H1 (cell line): ENCODE measurements at regions not wholly inside any gene's neighbourhood (a gene's known extent, or its start where the extent isn't known, plus 50 kb on each side); places are given as distances from the start of the nearest gene placed in this dataset.

Experiments
- CTCF ChIA-PET: fragments of 300-600 bp; sonication (Branson Sonifier 250); formaldehyde crosslinking; loops from one replicate; lab custom pipeline; 2021; ENCODE audit not compliant: partially characterized antibody; lab: Charles Lee
- POLR2A ChIA-PET: fragments of 300-600 bp; sonication (Branson Sonifier 250); formaldehyde crosslinking; loops from one replicate; lab custom pipeline; 2021; ENCODE audit warnings: inconsistent platforms; ENCODE audit not compliant: partially characterized antibody; lab: Charles Lee
- DNase-seq, 2 experiments: peaks; one replicate each; pipeline versions ENCODE4 v3.0.0 to v3.0.0-alpha.2; 2010 to 2022; ENCODE audit warnings: low spot score in 2 of 2, low read depth in 1 of 2, mixed read lengths in 1 of 2
- FAIRE-seq: peaks from 2 replicates; lab custom pipeline; 2011; peaks lifted over from hg19 to GRCh38; lab: Jason Lieb, UNC
- H2AFZ ChIP-seq: 2 replicates; pipeline ENCODE4 v1.8.1; 2012; ENCODE audit warnings: low read length, inconsistent platforms
- H2AK5ac ChIP-seq: 2 replicates; pipeline ENCODE4 v1.6.1; 2013; ENCODE audit warnings: low read depth, low read length
- H2BK120ac ChIP-seq: replicated peaks from 2 replicates; pipeline ENCODE3; 2013; ENCODE audit warnings: low read depth, low read length, inconsistent platforms
- H2BK12ac ChIP-seq: 2 replicates; pipeline ENCODE4 v1.6.1; 2013; ENCODE audit warnings: low read depth, low read length
- H2BK15ac ChIP-seq: 2 replicates; pipeline ENCODE4 v1.6.1; 2013; ENCODE audit warnings: low read length
- H2BK20ac ChIP-seq: 2 replicates; pipeline ENCODE4 v1.6.1; 2013; ENCODE audit warnings: low read length
- H2BK5ac ChIP-seq: 2 replicates; pipeline ENCODE4 v1.6.1; 2013; ENCODE audit warnings: low read depth, low read length
- H3K14ac ChIP-seq: 2 replicates; pipeline ENCODE4 v1.6.1; 2013; ENCODE audit warnings: inconsistent platforms; ENCODE audit not compliant: insufficient read length
- H3K18ac ChIP-seq: 2 replicates; pipeline ENCODE4 v1.6.1; 2013; ENCODE audit warnings: low read length; ENCODE audit errors: extremely low read depth
- H3K23ac ChIP-seq: 2 replicates; pipeline ENCODE4 v1.6.1; 2013; ENCODE audit warnings: inconsistent platforms; ENCODE audit not compliant: insufficient read length
- H3K23me2 ChIP-seq: 2 replicates; pipeline ENCODE4 v1.6.1; 2013; ENCODE audit warnings: low read depth, low read length
- H3K27ac ChIP-seq: 2 replicates; pipeline ENCODE4 v1.6.1; 2011; ENCODE audit warnings: low read depth, low read length, inconsistent platforms
- H3K27me3 ChIP-seq, 4 experiments: replicated peaks in 1 of 4; 1 replicate in 1 of 4; 2 replicates in 3 of 4; pipeline versions ENCODE4 v1.6.1 to v1.8.1; 2011 to 2013; ENCODE audit warnings: low read length in 3 of 4, mild to moderate bottlenecking in 3 of 4, inconsistent platforms in 2 of 4, mixed read lengths in 2 of 4, moderate library complexity in 1 of 4; ENCODE audit not compliant: control insufficient read depth in 3 of 4, insufficient read depth in 3 of 4; ENCODE audit errors: extremely low read depth in 1 of 4
- H3K36me3 ChIP-seq, 4 experiments: 2 replicates each; pipeline versions ENCODE4 v1.6.1 to v1.8.1; 2011 to 2013; ENCODE audit warnings: mild to moderate bottlenecking in 4 of 4, low read length in 3 of 4, moderate library complexity in 2 of 4, control low read depth in 1 of 4, inconsistent platforms in 1 of 4; ENCODE audit not compliant: insufficient read depth in 4 of 4, control insufficient read depth in 2 of 4
- H3K4ac ChIP-seq: replicated peaks from 2 replicates; pipeline ENCODE3; 2013; ENCODE audit warnings: low read length, low read depth, mixed read lengths, inconsistent platforms; ENCODE audit not compliant: insufficient read length
- H3K4me1 ChIP-seq, 4 experiments: replicated peaks in 1 of 4; 1 replicate in 1 of 4; 2 replicates in 3 of 4; pipeline versions ENCODE4 v1.6.1 to v1.8.1; 2011 to 2013; ENCODE audit warnings: low read length in 3 of 4, inconsistent platforms in 2 of 4, mixed read lengths in 1 of 4; ENCODE audit not compliant: insufficient read depth in 4 of 4, control insufficient read depth in 3 of 4
- H3K4me2 ChIP-seq, 2 experiments: 2 replicates each; pipeline versions ENCODE4 v1.6.1 to v1.8.1; 2011 to 2013; ENCODE audit warnings: low read depth in 2 of 2, low read length in 2 of 2, control low read depth in 1 of 2, inconsistent platforms in 1 of 2, mild to moderate bottlenecking in 1 of 2; ENCODE audit not compliant: insufficient read depth in 1 of 2
- H3K4me3 ChIP-seq, 4 experiments: fragments of 200-600, 300-600 bp in 1 of 4; sonication (generic), shearing (Covaris generic), sonication (Bioruptor Twin) in 1 of 4; 2 replicates each; pipeline versions ENCODE4 v1.5.1 to v1.8.1; 2011 to 2016; ENCODE audit warnings: low read length in 4 of 4, low read depth in 3 of 4, control low read depth in 2 of 4, inconsistent platforms in 2 of 4, mild to moderate bottlenecking in 2 of 4, mixed read lengths in 1 of 4, moderate library complexity in 1 of 4; ENCODE audit not compliant: insufficient read depth in 2 of 4; ENCODE audit errors: extremely low read depth in 1 of 4
- H3K56ac ChIP-seq: replicated peaks from 2 replicates; pipeline ENCODE3; 2013; ENCODE audit warnings: low read depth, mild to moderate bottlenecking, mixed read lengths, low read length, inconsistent platforms; ENCODE audit not compliant: insufficient read length
- H3K79me1 ChIP-seq: 2 replicates; pipeline ENCODE4 v1.6.1; 2013; ENCODE audit warnings: low read depth, low read length, control low read depth
- H3K79me2 ChIP-seq, 2 experiments: 2 replicates each; pipeline versions ENCODE4 v1.6.1 to v1.8.1; 2012 to 2013; ENCODE audit warnings: low read length in 2 of 2, mild to moderate bottlenecking in 2 of 2, inconsistent platforms in 1 of 2; ENCODE audit not compliant: insufficient read depth in 2 of 2, control insufficient read depth in 1 of 2
- H3K9ac ChIP-seq, 4 experiments: replicated peaks in 1 of 4; 1 replicate in 1 of 4; 2 replicates in 3 of 4; pipeline versions ENCODE4 v1.6.1 to v1.8.1; 2011 to 2013; ENCODE audit warnings: low read depth in 3 of 4, low read length in 3 of 4, control low read depth in 2 of 4, mild to moderate bottlenecking in 2 of 4, moderate library complexity in 2 of 4, inconsistent platforms in 1 of 4; ENCODE audit errors: extremely low read depth in 1 of 4
- H3K9me3 ChIP-seq, 2 experiments: 2 replicates each; pipeline versions ENCODE4 v1.6.1 to v1.8.1; 2012 to 2013; ENCODE audit warnings: mild to moderate bottlenecking in 2 of 2, moderate library complexity in 2 of 2, control low read depth in 1 of 2, inconsistent platforms in 1 of 2, low read depth in 1 of 2, low read length in 1 of 2, mixed read lengths in 1 of 2; ENCODE audit not compliant: insufficient read depth in 2 of 2
- H4K20me1 ChIP-seq, 2 experiments: replicated peaks in 1 of 2; 2 replicates each; pipeline versions ENCODE3 to v1.8.1; 2011 to 2013; ENCODE audit warnings: inconsistent platforms in 2 of 2, low read length in 2 of 2, mild to moderate bottlenecking in 1 of 2; ENCODE audit not compliant: insufficient read depth in 2 of 2, control insufficient read depth in 1 of 2
- H4K5ac ChIP-seq: 2 replicates; pipeline ENCODE4 v1.6.1; 2013; ENCODE audit warnings: low read length, low read depth, mixed read lengths, inconsistent platforms; ENCODE audit not compliant: insufficient read length
- H4K8ac ChIP-seq: 2 replicates; pipeline ENCODE4 v1.8.0; 2013; ENCODE audit warnings: mild to moderate bottlenecking, moderate library complexity, low read length, inconsistent platforms; ENCODE audit not compliant: insufficient read depth; ENCODE audit errors: extremely low read depth
- H4K91ac ChIP-seq: replicated peaks from 2 replicates; pipeline ENCODE3; 2013; ENCODE audit warnings: low read length, mixed read lengths, inconsistent platforms; ENCODE audit not compliant: insufficient read length
- GTF2F1 ChIP-seq: IDR thresholded peaks from 2 replicates; pipeline ENCODE4 v1.6.1; 2012; ENCODE audit warnings: low read depth, low read length, improper control_type of control experiment, borderline replicate concordance
- KDM4A ChIP-seq: IDR thresholded peaks from one replicate; pipeline ENCODE4 v1.7.1; 2012; ENCODE audit warnings: low read depth, mild to moderate bottlenecking, moderate library complexity, low read length, inconsistent platforms; ENCODE audit not compliant: severe bottlenecking
- NRF1 ChIP-seq: IDR thresholded peaks from 2 replicates; pipeline ENCODE4 v1.6.1; 2011; ENCODE audit warnings: mild to moderate bottlenecking, low read depth, low read length, improper control_type of control experiment
- SIN3A ChIP-seq, 2 experiments: IDR thresholded peaks in 1 of 2; conservative IDR thresholded peaks in 1 of 2; 2 replicates each; pipeline ENCODE4 v1.6.1; 2011 to 2012; ENCODE audit warnings: low read length in 2 of 2, improper control_type of control experiment in 1 of 2, low read depth in 1 of 2, mild to moderate bottlenecking in 1 of 2
- SP4 ChIP-seq: IDR thresholded peaks from 2 replicates; pipeline ENCODE4 v1.6.1; 2012; ENCODE audit warnings: low read length, inconsistent platforms
- SUZ12 ChIP-seq: fragments of 200-600 bp; sonication (generic); IDR thresholded peaks from 2 replicates; pipeline ENCODE4 v1.6.1; 2012; ENCODE audit warnings: mild to moderate bottlenecking, inconsistent platforms, low read length, moderate library complexity, mixed read lengths

DNA sequence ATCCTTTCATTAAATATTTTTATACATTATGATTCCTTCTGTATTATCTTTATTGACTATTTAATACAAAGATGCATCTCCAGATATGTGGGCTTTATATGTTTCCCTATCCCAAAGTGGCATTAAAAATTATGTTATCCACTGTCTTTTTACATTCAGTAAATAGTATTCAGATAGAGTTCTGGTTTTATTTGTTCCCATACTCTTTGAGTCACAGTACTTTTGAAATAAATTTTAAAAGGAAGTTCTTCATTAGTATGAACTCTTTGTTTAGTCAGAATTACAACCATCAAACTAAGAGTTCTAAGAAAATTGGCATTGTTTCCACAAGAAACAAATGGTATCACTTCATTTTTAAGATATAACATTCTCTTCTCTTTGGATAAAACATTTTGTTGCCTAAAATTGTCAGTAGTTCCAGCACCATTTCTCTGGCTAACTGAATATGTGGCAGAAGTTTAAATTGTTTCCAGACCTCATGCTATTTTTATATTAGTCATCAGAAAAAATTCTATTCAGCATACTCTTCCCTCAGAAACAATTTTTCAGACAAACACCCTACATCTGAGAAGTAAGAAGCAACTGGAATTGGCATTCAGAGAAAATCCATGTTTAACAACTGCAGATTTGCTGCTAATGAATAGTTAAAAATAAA, 88.5 kb upstream of the COL5A2 start:
- no peaks in the 10 kb centered on the region for H3K36me3 ChIP-seq
- no peak overlapping the region for H3K4me2 ChIP-seq
- H4K91ac ChIP-seq: no peak overlapping the region
- H3K79me1 ChIP-seq: no peaks in the 10 kb centered on the region
- no peak overlapping the region for H3K4me3 ChIP-seq
- no peaks in the 10 kb centered on the region for H3K79me2 ChIP-seq
- no peak overlapping the region for H2AFZ ChIP-seq
- H3K18ac ChIP-seq: no peak overlapping the region
- H2BK12ac ChIP-seq: no peak overlapping the region
- ChIA-PET CTCF (no interaction called here), POLR2A (no interaction called here)
- H3K4ac ChIP-seq: no peak overlapping the region
- DNase-seq: no peak
- no peaks in the 10 kb centered on the region for H4K20me1 ChIP-seq
- no peak for FAIRE-seq
- no peak overlapping the region for H3K9ac ChIP-seq
- H2BK5ac ChIP-seq: no peak overlapping the region
- no peak overlapping the region for H4K5ac ChIP-seq
- H3K23me2 ChIP-seq: no peaks in the 10 kb centered on the region
- H4K8ac ChIP-seq: no peak overlapping the region
- H3K14ac ChIP-seq: no peak overlapping the region
- no peak overlapping the region for H3K27ac ChIP-seq
- no peak overlapping the region for H2BK15ac ChIP-seq
- no peaks in the 10 kb centered on the region for H3K27me3 ChIP-seq
- no peak overlapping the region for H3K23ac ChIP-seq
- 0 out of 4 replicates have a peak, but pooled peaks cover 0 to 4% of the 10 kb centered on the region in 2 experiments for H3K9me3 ChIP-seq
- no peak overlapping the region for H2BK120ac ChIP-seq
- H2AK5ac ChIP-seq: no peak overlapping the region
- H3K4me1 ChIP-seq: no peaks in the 10 kb centered on the region
- no peak overlapping the region for H2BK20ac ChIP-seq
- no peak overlapping the region for H3K56ac ChIP-seq
- no peak for TF ChIP-seq NRF1
- no peak for TF ChIP-seq GTF2F1
- TF ChIP-seq SP4: no peak
- no peak for TF ChIP-seq SIN3A (conservative IDR thresholded peaks at IDR 0.05 in 1 of 2, IDR thresholded peaks at IDR 0.05 in 1 of 2; ENCODE audit: low read depth in 1 of 2, low read length in 2 of 2)
- TF ChIP-seq SUZ12: no peak
- no peak for TF ChIP-seq KDM4A
